ENCODE measurements at regions not wholly inside any gene's neighbourhood (a gene's known extent, or its start where the extent isn't known, plus 50 kb on each side); places are given as distances from the start of the nearest gene placed in this dataset.

DNA sequence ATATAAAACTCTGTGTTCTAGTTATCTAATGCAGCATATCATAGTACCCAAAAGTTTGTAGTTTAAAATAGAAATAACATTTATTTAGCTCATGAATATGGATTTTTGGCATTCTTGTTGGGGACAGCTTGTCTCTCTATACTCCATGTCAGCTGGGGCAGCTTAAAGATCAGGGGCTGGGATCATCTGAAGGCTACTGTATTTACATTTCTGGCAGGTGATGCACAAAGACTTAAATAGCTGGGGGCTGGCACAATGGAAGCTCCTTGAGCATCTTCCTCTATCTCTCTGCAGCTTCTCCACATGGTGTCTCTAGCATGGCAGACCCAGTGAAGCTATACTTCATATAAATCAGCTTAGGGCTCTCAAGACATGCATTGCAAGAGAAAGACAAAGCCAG, 55.6 kb upstream of the DAB1 start:
- TF ChIP-seq, protein P1, sequence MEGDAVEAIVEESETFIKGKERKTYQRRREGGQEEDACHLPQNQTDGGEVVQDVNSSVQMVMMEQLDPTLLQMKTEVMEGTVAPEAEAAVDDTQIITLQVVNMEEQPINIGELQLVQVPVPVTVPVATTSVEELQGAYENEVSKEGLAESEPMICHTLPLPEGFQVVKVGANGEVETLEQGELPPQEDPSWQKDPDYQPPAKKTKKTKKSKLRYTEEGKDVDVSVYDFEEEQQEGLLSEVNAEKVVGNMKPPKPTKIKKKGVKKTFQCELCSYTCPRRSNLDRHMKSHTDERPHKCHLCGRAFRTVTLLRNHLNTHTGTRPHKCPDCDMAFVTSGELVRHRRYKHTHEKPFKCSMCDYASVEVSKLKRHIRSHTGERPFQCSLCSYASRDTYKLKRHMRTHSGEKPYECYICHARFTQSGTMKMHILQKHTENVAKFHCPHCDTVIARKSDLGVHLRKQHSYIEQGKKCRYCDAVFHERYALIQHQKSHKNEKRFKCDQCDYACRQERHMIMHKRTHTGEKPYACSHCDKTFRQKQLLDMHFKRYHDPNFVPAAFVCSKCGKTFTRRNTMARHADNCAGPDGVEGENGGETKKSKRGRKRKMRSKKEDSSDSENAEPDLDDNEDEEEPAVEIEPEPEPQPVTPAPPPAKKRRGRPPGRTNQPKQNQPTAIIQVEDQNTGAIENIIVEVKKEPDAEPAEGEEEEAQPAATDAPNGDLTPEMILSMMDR (IDR thresholded peaks at IDR 0.05 in 4 of 5, conservative IDR thresholded peaks at IDR 0.05 in 1 of 5): no peak
- TF ChIP-seq POLR2A (IDR thresholded peaks at IDR 0.05): no peak
